Adrenal gland (tissue), 5 donors: ENCODE measurements at regions not wholly inside any gene's neighbourhood (a gene's known extent, or its start where the extent isn't known, plus 50 kb on each side); places are given as distances from the start of the nearest gene placed in this dataset.

Experiments
- POLR2A ChIP-seq, 2 donors: fragments of 450-650 bp; IDR thresholded peaks; one replicate each; pipeline ENCODE4 v1.6.1; 2017; ENCODE audit warnings: antibody characterized with exemption in 2 of 2, mild to moderate bottlenecking in 2 of 2, moderate library complexity in 1 of 2
- TF ChIP-seq, protein P1 (sequence below), 6 experiments: fragments of 450-650 bp in 4 of 6; fragments of 200-600 bp in 2 of 6; sonication (generic) in 1 of 6; IDR thresholded peaks; 1 replicate in 5 of 6; 2 replicates in 1 of 6; pipeline versions ENCODE4 v1.5.1 to v1.8.0; 2016 to 2021; ENCODE audit warnings: antibody characterized with exemption in 6 of 6, mild to moderate bottlenecking in 2 of 6, moderate library complexity in 1 of 6
- donor health status: DM: no; HTN: no; CAD: no.

- TF ChIP-seq, protein P1, sequence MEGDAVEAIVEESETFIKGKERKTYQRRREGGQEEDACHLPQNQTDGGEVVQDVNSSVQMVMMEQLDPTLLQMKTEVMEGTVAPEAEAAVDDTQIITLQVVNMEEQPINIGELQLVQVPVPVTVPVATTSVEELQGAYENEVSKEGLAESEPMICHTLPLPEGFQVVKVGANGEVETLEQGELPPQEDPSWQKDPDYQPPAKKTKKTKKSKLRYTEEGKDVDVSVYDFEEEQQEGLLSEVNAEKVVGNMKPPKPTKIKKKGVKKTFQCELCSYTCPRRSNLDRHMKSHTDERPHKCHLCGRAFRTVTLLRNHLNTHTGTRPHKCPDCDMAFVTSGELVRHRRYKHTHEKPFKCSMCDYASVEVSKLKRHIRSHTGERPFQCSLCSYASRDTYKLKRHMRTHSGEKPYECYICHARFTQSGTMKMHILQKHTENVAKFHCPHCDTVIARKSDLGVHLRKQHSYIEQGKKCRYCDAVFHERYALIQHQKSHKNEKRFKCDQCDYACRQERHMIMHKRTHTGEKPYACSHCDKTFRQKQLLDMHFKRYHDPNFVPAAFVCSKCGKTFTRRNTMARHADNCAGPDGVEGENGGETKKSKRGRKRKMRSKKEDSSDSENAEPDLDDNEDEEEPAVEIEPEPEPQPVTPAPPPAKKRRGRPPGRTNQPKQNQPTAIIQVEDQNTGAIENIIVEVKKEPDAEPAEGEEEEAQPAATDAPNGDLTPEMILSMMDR (IDR thresholded peaks at IDR 0.05), result no peak
- TF ChIP-seq POLR2A (IDR thresholded peaks at IDR 0.05), result no peak
Observed at GRCh38 chr9:115202960-115203751, 85.2 kb upstream of the TNC start.
